HG03457 (cell line): ENCODE measurements at regions not wholly inside any gene's neighbourhood (a gene's known extent, or its start where the extent isn't known, plus 50 kb on each side); places are given as distances from the start of the nearest gene placed in this dataset.

Source experiments
- ATAC-seq: cut with Tn5 transposase; IDR thresholded peaks from one replicate; pipeline ENCODE4 v1.9.1; 2021; ENCODE audit warnings: moderate number of reproducible peaks; ENCODE audit not compliant: unreplicated experiment

GRCh38 chr11:45062115-45062514, 84.3 kb upstream of the PRDM11 start:
- no peak for ATAC-seq

GRCh38 chr11:45062974-45063635, 83.3 kb upstream of the PRDM11 start:
- no peak for ATAC-seq

GRCh38 chr11:45063669-45064068, 82.8 kb upstream of the PRDM11 start:
- no peak for ATAC-seq

GRCh38 chr11:45067966-45068365, 78.5 kb upstream of the PRDM11 start:
- ATAC-seq, result no peak

- ATAC-seq, result no peak
These were observed 75.2 kb upstream of the PRDM11 start for GRCh38 chr11:45071232-45071631.

- no peak for ATAC-seq
These were observed 72.7 kb upstream of the PRDM11 start for GRCh38 chr11:45073685-45074141.

GRCh38 chr11:45075519-45075918, 70.9 kb upstream of the PRDM11 start:
- no peak for ATAC-seq

- ATAC-seq, result no peak
These were observed 70.5 kb upstream of the PRDM11 start for GRCh38 chr11:45075952-45076351.

- no peak for ATAC-seq
These were observed 69.7 kb upstream of the PRDM11 start for GRCh38 chr11:45076761-45077160.

- ATAC-seq, result no peak
These were observed 68.0 kb upstream of the PRDM11 start for GRCh38 chr11:45078236-45079074.

GRCh38 chr11:45079075-45079444, 67.4 kb upstream of the PRDM11 start:
- no peak for ATAC-seq

GRCh38 chr11:45079567-45079942, 66.9 kb upstream of the PRDM11 start:
- ATAC-seq, result no peak

GRCh38 chr11:45079943-45080719, 66.3 kb upstream of the PRDM11 start:
- ATAC-seq, result no peak

- no peak for ATAC-seq
These were observed 63.5 kb upstream of the PRDM11 start for GRCh38 chr11:45082744-45083543.

GRCh38 chr11:45083544-45084087, 62.8 kb upstream of the PRDM11 start:
- no peak for ATAC-seq

GRCh38 chr11:45085646-45086501, 60.6 kb upstream of the PRDM11 start:
- no peak for ATAC-seq

GRCh38 chr11:45086526-45086925, 59.9 kb upstream of the PRDM11 start:
- no peak for ATAC-seq

GRCh38 chr11:45087086-45087899, 59.1 kb upstream of the PRDM11 start:
- no peak for ATAC-seq

GRCh38 chr11:45087900-45088160, 58.6 kb upstream of the PRDM11 start:
- no peak for ATAC-seq
